Activated CD4-positive, alpha-beta T cell treated with anti-CD3 and anti-CD28 coated beads, Interleukin-2, Interleukin-6, amounts not matched to agents 100 ng/mL and 50 ng/mL, durations not matched to agents 16 hours and 8 hours (primary cell): ENCODE measurements at regions not wholly inside any gene's neighbourhood (a gene's known extent, or its start where the extent isn't known, plus 50 kb on each side); places are given as distances from the start of the nearest gene placed in this dataset.
"Not testable (repeated sequence)": the region's sequence is repeated elsewhere in the genome, so short reads cannot be mapped to it uniquely, and the experiment has no call there.

Experiments
- DNase-seq: peaks from one replicate; pipeline ENCODE4 v3.0.0-alpha.2; 2020

- DNase-seq, result no peak
Observed at GRCh38 chr6:67825201-67825895, 809.7 kb upstream of the ADGRB3 start.

- no peak for DNase-seq
Observed at GRCh38 chr6:67818322-67818721, 816.8 kb upstream of the ADGRB3 start.

- no peak for DNase-seq
Observed at GRCh38 chr6:67815623-67816022, 819.5 kb upstream of the ADGRB3 start.

GRCh38 chr6:67814262-67814661, 820.8 kb upstream of the ADGRB3 start:
- DNase-seq, result no peak

GRCh38 chr6:67812693-67813092, 822.4 kb upstream of the ADGRB3 start:
- no peak for DNase-seq

- no peak for DNase-seq
Observed at GRCh38 chr6:67812125-67812524, 823.0 kb upstream of the ADGRB3 start.

GRCh38 chr6:67811239-67812037, 823.6 kb upstream of the ADGRB3 start:
- no peak for DNase-seq

GRCh38 chr6:67804808-67805207, 830.3 kb upstream of the ADGRB3 start:
- DNase-seq, result not testable (repeated sequence)

- no peak for DNase-seq
Observed at GRCh38 chr6:67802771-67803170, 832.3 kb upstream of the ADGRB3 start.

- no peak for DNase-seq
Observed at GRCh38 chr6:67792996-67793395, 842.1 kb upstream of the ADGRB3 start.

- no peak for DNase-seq
Observed at GRCh38 chr6:67790569-67790968, 844.5 kb upstream of the ADGRB3 start.

- DNase-seq, result not testable (repeated sequence)
Observed at GRCh38 chr6:67787119-67787518, 848.0 kb upstream of the ADGRB3 start.

GRCh38 chr6:67779876-67780275, 855.2 kb upstream of the ADGRB3 start:
- DNase-seq, result no peak

- no peak for DNase-seq
Observed at GRCh38 chr6:67775333-67775732, 859.7 kb upstream of the ADGRB3 start.

- no peak for DNase-seq
Observed at GRCh38 chr6:67768972-67769371, 866.1 kb upstream of the ADGRB3 start.

- not testable (repeated sequence) for DNase-seq
Observed at GRCh38 chr6:67767046-67767822, 867.8 kb upstream of the ADGRB3 start.

- DNase-seq, result no peak
Observed at GRCh38 chr6:67766057-67766456, 869.0 kb upstream of the ADGRB3 start.

- DNase-seq, result no peak
Observed at GRCh38 chr6:67759001-67759400, 876.1 kb upstream of the ADGRB3 start.

- DNase-seq, result no peak
Observed at GRCh38 chr6:67757465-67758033, 877.5 kb upstream of the ADGRB3 start.

GRCh38 chr6:67748521-67748920, 886.6 kb upstream of the ADGRB3 start:
- no peak for DNase-seq

GRCh38 chr6:67736816-67737215, 898.3 kb upstream of the ADGRB3 start:
- DNase-seq, result no peak

- DNase-seq, result no peak
Observed at GRCh38 chr6:67736161-67736560, 898.9 kb upstream of the ADGRB3 start.

- DNase-seq, result no peak
Observed at GRCh38 chr6:67735623-67736022, 899.5 kb upstream of the ADGRB3 start.
